ENCODE measurements at regions not wholly inside any gene's neighbourhood (a gene's known extent, or its start where the extent isn't known, plus 50 kb on each side); places are given as distances from the start of the nearest gene placed in this dataset.

DNA sequence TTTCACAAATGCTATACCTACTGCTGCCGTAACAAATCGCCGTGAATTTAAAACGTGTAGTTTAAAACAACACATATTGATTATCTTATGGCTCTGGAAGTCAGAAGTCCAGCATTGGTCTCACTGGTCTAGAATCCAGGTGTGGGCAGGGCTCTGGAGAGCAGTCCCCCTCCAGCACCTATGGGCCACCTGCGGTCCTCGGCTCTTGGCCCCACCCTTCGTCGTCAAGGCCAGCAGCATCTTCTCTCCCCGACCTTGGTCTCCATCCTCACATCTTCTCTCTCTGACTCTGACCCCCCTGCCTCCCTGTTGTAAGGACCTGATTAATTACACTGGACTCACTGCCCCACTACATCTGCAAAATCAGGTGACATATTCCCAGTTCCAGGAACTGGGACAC is 106.4 kb upstream of the COL5A1 start:
- TF ChIP-seq, protein P1, sequence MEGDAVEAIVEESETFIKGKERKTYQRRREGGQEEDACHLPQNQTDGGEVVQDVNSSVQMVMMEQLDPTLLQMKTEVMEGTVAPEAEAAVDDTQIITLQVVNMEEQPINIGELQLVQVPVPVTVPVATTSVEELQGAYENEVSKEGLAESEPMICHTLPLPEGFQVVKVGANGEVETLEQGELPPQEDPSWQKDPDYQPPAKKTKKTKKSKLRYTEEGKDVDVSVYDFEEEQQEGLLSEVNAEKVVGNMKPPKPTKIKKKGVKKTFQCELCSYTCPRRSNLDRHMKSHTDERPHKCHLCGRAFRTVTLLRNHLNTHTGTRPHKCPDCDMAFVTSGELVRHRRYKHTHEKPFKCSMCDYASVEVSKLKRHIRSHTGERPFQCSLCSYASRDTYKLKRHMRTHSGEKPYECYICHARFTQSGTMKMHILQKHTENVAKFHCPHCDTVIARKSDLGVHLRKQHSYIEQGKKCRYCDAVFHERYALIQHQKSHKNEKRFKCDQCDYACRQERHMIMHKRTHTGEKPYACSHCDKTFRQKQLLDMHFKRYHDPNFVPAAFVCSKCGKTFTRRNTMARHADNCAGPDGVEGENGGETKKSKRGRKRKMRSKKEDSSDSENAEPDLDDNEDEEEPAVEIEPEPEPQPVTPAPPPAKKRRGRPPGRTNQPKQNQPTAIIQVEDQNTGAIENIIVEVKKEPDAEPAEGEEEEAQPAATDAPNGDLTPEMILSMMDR (IDR thresholded peaks at IDR 0.05 in 4 of 5, conservative IDR thresholded peaks at IDR 0.05 in 1 of 5) = no peak
- TF ChIP-seq POLR2A (IDR thresholded peaks at IDR 0.05) = no peak

All from gastrocnemius medialis (tissue), 4 donors.